ENCODE measurements at regions not wholly inside any gene's neighbourhood (a gene's known extent, or its start where the extent isn't known, plus 50 kb on each side); places are given as distances from the start of the nearest gene placed in this dataset.

DNA sequence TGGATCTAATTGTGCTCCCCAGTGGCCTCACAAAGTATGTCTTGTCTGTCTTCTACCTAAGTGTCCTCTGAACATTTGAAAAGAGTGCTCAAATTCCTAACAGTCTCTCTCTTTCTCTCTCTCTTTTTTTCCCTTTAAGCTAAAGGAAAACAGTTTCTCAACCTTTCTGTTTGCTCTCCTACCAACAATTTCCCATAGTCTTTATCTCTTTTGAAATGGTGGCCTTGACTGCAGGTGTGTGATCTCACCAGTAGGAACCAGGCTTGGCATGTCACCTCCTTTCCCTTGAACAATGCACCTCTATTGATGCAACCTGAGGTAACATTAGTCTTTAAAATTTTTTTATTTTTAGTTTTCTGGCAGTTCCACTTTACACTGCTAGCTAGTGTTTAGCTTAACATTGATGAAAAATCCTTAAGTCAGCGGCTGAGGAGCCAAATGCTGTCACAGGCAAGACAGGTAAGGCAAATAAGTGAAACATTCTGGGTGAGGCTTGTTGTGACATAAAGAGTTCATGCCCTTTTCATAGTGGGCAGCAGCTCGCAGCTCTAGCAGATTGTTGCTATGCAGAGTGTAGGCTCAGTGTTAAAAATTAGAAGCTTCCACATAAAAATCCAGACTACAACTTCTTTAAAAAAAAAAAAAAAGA is 273.4 kb downstream of the HAPSTR1 start:
- TF ChIP-seq CTCF (IDR thresholded peaks at IDR 0.05; ENCODE audit: insufficient read depth, low read length, poor library complexity, severe bottlenecking) (no peak), EZH2phosphoT487 (conservative IDR thresholded peaks at IDR 0.05; ENCODE audit: low read length) (no peak)
